Right lobe of liver (tissue), 6 donors: ENCODE measurements at regions not wholly inside any gene's neighbourhood (a gene's known extent, or its start where the extent isn't known, plus 50 kb on each side); places are given as distances from the start of the nearest gene placed in this dataset.

ENCODE experiments used
- ATAC-seq, 4 donors: fragments of 200-7000 bp; cut with Tn5 transposase; one replicate each; pipeline ENCODE4 v1.9.1; 2020; ENCODE audit warnings: mild to moderate bottlenecking in 4 of 4, moderate library complexity in 4 of 4
- DNase-seq, 3 donors: peaks; one replicate each; pipeline ENCODE4 v3.0.0-alpha.2; 2020
- H3K27ac ChIP-seq, 3 donors: fragments of 200-600 bp; one replicate each; pipeline ENCODE4 v1.8.0; 2022
- H3K27me3 ChIP-seq, 2 donors: fragments of 200-600 bp; one replicate each; pipeline ENCODE4 v1.8.0; 2022
- H3K36me3 ChIP-seq, 4 donors: fragments of 200-600 bp; sonication (generic) in 1 of 4; one replicate each; pipeline versions ENCODE4 v1.5.1 to v1.8.0; 2017 to 2022; ENCODE audit warnings: control low read depth in 1 of 4
- H3K4me1 ChIP-seq, 4 donors: fragments of 200-600 bp; sonication (generic) in 1 of 4; one replicate each; pipeline versions ENCODE4 v1.5.1 to v1.8.0; 2017 to 2022; ENCODE audit warnings: control low read depth in 1 of 4
- H3K4me3 ChIP-seq, 3 donors: fragments of 200-600 bp; one replicate each; pipeline ENCODE4 v1.8.0; 2022
- H3K9me3 ChIP-seq, 4 donors: fragments of 200-600 bp; sonication (generic) in 1 of 4; one replicate each; pipeline versions ENCODE4 v1.5.1 to v1.8.0; 2017 to 2022; ENCODE audit warnings: control low read depth in 1 of 4
- POLR2A ChIP-seq: fragments of 450-650 bp; IDR thresholded peaks from one replicate; pipeline ENCODE4 v1.6.1; 2017; ENCODE audit warnings: antibody characterized with exemption, mild to moderate bottlenecking
- WGBS: methylation state at CpG from one replicate; pipeline ENCODE4 v1.1.6; 2018; ENCODE audit warnings: low coverage, low lambda C conversion rate; ENCODE audit not compliant: insufficient coverage; ENCODE audit errors: missing lambda C conversion rate; 5-methylcytosine and 5-hydroxymethylcytosine counted together
- intact Hi-C, 2 donors: fragments of 100-400 bp; cut with DNase I; formaldehyde crosslinking; loops; one replicate each; pipeline versions ENCODE4 v1.11.2 to v1.14.1; 2022
- TF ChIP-seq, protein P1 (sequence below), 4 donors: fragments of 200-600 bp in 3 of 4; fragments of 450-650 bp in 1 of 4; IDR thresholded peaks; one replicate each; pipeline versions ENCODE4 v1.5.1 to v1.8.0; 2016 to 2022; ENCODE audit warnings: antibody characterized with exemption in 4 of 4, mild to moderate bottlenecking in 2 of 4
- donor health status: DM: no; HTN: yes; CAD: no.
- donor health status: DM: no; HTN: no; CAD: no.
- donor health status: DM: no; HTN: no; CAD: no.
- donor health status: DM: no; HTN: yes; CAD: no.
- donor health status: DM: no; HTN: yes; CAD: no.

- Histone ChIP-seq H3K9me3 (no peaks in the 10 kb centered on the region), H3K36me3 (no peaks in the 10 kb centered on the region), H3K27me3 (no peaks in the 10 kb centered on the region), H3K4me3 (no peak overlapping the region), H3K27ac (no peak overlapping the region), H3K4me1 (no peaks in the 10 kb centered on the region)
- DNase-seq (no peak), ATAC-seq (no peak)
- TF ChIP-seq POLR2A = no peak
- intact Hi-C loops = no loop called here
- WGBS = 75% methylated on average over 8 of the region's 8 CpGs
These were observed 88.5 kb upstream of the SOD1 start for GRCh38 chr21:31570824-31571566.

GRCh38 chr21:31566611-31567010 lies 92.9 kb upstream of the SOD1 start:
- WGBS = 50% methylated on average over 1 of the region's 7 CpGs
- no peak overlapping the region for H3K27ac ChIP-seq
- no peak overlapping the region for H3K4me3 ChIP-seq
- no peaks in the 10 kb centered on the region for H3K4me1 ChIP-seq
- TF ChIP-seq, protein P1, sequence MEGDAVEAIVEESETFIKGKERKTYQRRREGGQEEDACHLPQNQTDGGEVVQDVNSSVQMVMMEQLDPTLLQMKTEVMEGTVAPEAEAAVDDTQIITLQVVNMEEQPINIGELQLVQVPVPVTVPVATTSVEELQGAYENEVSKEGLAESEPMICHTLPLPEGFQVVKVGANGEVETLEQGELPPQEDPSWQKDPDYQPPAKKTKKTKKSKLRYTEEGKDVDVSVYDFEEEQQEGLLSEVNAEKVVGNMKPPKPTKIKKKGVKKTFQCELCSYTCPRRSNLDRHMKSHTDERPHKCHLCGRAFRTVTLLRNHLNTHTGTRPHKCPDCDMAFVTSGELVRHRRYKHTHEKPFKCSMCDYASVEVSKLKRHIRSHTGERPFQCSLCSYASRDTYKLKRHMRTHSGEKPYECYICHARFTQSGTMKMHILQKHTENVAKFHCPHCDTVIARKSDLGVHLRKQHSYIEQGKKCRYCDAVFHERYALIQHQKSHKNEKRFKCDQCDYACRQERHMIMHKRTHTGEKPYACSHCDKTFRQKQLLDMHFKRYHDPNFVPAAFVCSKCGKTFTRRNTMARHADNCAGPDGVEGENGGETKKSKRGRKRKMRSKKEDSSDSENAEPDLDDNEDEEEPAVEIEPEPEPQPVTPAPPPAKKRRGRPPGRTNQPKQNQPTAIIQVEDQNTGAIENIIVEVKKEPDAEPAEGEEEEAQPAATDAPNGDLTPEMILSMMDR (IDR thresholded peaks at IDR 0.05) = no peak
- no peak for TF ChIP-seq POLR2A
- ATAC-seq (peak in 2 of 4 donors; percentile 29 to 42), DNase-seq (no peak)
- no peaks in the 10 kb centered on the region for H3K27me3 ChIP-seq
- H3K36me3 ChIP-seq = no peaks in the 10 kb centered on the region
- intact Hi-C loops = no loop called here
- H3K9me3 ChIP-seq = no peaks in the 10 kb centered on the region

DNA sequence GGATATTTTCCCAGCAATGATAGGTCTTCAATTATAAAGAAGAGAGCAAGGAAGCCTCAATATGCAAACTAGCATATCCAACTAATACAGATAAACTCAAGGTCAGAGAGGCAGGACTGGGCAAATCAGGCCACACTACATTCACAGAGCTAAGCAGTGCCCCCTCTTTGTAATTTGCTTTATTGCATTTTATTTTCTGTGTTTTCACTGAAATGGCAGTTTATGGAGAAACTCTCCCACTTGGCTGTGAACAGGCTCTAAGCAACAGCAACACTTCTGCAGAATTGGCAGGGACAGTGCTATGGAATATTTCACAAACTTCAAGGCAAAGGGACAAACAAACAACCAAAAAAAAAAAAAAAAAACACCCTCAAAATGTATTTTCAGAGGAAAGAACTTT lies 93.4 kb upstream of the SOD1 start:
- H3K27ac ChIP-seq = no peak overlapping the region
- no peaks in the 10 kb centered on the region for H3K27me3 ChIP-seq
- peak; percentile 24 to 65 (median 52) for ATAC-seq
- H3K36me3 ChIP-seq = no peaks in the 10 kb centered on the region
- intact Hi-C loops = no loop called here
- H3K4me1 ChIP-seq = no peaks in the 10 kb centered on the region
- H3K9me3 ChIP-seq = no peaks in the 10 kb centered on the region
- no peak overlapping the region for H3K4me3 ChIP-seq
- TF ChIP-seq, protein P1 (IDR thresholded peaks at IDR 0.05) = peak in 2 of 4 donors; percentile 8 to 11
- no peak for TF ChIP-seq POLR2A
- DNase-seq = no peak

DNA sequence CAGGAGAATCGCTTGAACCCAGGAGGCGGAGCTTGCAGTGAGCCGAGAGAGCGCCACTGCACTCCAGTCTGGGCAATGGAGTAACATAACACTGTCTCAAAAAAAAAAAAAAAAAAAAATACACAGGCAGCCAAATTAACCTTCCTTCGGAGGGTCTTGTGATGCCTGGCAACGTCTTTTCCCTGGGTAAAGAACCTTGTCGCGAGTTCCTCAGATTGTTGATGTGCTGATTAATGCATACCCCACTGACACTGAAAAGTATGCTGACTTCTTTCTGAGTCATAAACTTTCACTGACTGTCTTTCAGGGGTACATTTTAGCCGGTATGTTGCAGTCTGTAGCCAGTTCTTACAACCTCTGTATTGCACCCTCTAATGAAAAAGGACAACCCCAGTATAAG lies 95.1 kb upstream of the SOD1 start:
- ATAC-seq (no peak), DNase-seq (no peak)
- no peaks in the 10 kb centered on the region for H3K27me3 ChIP-seq
- no peak for TF ChIP-seq POLR2A
- TF ChIP-seq, protein P1 (IDR thresholded peaks at IDR 0.05) = no peak
- no peak overlapping the region for H3K4me3 ChIP-seq
- H3K36me3 ChIP-seq = no peaks in the 10 kb centered on the region
- no peaks in the 10 kb centered on the region for H3K9me3 ChIP-seq
- no peak overlapping the region for H3K27ac ChIP-seq
- intact Hi-C loops = no loop called here
- no peaks in the 10 kb centered on the region for H3K4me1 ChIP-seq
- 87% methylated on average over 6 of the region's 9 CpGs for WGBS

DNA sequence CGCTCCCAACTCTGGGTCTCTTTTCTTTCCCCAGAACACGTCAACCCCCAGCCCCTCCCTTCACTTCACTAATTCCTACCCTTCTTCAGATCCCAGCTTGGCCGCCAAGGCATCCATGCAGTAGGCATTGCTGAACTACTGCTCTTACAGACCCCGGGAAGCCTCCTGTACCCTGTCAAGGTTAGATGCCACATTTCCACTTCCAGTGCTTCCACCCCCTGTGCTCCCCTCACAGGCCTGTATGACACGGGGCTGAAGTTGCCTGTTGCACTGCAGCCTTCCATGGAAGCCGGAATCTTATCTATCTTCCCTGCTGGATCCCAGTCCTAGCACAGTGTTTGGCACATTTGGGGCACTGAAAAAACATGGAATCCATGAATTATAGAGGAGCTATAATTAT lies 99.0 kb upstream of the SOD1 start:
- intact Hi-C loops = no loop called here
- Histone ChIP-seq H3K27ac (no peak overlapping the region), H3K27me3 (no peaks in the 10 kb centered on the region), H3K4me1 (no peaks in the 10 kb centered on the region), H3K36me3 (no peaks in the 10 kb centered on the region), H3K4me3 (no peak overlapping the region), H3K9me3 (no peaks in the 10 kb centered on the region)
- TF ChIP-seq, protein P1 (IDR thresholded peaks at IDR 0.05) = no peak
- TF ChIP-seq POLR2A = no peak
- DNase-seq (no peak), ATAC-seq (no peak)
- 80% methylated on average over 6 of the region's 6 CpGs for WGBS
